ENCODE measurements at regions not wholly inside any gene's neighbourhood (a gene's known extent, or its start where the extent isn't known, plus 50 kb on each side); places are given as distances from the start of the nearest gene placed in this dataset.
"Not testable (repeated sequence)": the region's sequence is repeated elsewhere in the genome, so short reads cannot be mapped to it uniquely, and the experiment has no call there.

DNA sequence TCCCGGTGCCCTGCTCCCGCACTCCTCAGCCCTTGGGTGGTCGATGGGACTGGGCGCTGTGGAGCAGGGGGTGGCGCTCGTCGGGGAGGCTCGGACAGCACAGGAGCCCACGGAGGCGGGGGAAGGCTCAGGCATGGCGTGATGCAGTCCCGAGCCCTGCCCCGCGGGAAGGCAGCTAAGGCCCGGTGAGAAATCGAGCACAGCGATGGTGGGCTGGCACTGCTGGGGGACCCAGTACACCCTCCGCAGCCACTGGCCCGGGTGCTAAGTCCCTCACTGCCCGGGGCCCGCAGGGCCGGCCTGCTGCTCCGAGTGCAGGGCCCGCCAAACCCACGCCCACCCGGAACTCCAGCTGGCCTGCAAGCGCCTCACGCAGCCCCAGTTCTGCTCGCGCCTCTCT, 185.2 kb upstream of the FOXK1 start:
- TF ChIP-seq, protein P1, sequence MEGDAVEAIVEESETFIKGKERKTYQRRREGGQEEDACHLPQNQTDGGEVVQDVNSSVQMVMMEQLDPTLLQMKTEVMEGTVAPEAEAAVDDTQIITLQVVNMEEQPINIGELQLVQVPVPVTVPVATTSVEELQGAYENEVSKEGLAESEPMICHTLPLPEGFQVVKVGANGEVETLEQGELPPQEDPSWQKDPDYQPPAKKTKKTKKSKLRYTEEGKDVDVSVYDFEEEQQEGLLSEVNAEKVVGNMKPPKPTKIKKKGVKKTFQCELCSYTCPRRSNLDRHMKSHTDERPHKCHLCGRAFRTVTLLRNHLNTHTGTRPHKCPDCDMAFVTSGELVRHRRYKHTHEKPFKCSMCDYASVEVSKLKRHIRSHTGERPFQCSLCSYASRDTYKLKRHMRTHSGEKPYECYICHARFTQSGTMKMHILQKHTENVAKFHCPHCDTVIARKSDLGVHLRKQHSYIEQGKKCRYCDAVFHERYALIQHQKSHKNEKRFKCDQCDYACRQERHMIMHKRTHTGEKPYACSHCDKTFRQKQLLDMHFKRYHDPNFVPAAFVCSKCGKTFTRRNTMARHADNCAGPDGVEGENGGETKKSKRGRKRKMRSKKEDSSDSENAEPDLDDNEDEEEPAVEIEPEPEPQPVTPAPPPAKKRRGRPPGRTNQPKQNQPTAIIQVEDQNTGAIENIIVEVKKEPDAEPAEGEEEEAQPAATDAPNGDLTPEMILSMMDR (IDR thresholded peaks at IDR 0.05) = not testable (repeated sequence)
- TF ChIP-seq POLR2AphosphoS5 (IDR thresholded peaks at IDR 0.05; ENCODE audit: low read depth, low read length); SIN3A (IDR thresholded peaks at IDR 0.05; ENCODE audit: borderline replicate concordance, insufficient read depth, low read depth, low read length); TCF7L2 (IDR thresholded peaks at IDR 0.05; ENCODE audit: low read depth, low read length): not testable (repeated sequence)
- TF ChIP-seq, protein P2, sequence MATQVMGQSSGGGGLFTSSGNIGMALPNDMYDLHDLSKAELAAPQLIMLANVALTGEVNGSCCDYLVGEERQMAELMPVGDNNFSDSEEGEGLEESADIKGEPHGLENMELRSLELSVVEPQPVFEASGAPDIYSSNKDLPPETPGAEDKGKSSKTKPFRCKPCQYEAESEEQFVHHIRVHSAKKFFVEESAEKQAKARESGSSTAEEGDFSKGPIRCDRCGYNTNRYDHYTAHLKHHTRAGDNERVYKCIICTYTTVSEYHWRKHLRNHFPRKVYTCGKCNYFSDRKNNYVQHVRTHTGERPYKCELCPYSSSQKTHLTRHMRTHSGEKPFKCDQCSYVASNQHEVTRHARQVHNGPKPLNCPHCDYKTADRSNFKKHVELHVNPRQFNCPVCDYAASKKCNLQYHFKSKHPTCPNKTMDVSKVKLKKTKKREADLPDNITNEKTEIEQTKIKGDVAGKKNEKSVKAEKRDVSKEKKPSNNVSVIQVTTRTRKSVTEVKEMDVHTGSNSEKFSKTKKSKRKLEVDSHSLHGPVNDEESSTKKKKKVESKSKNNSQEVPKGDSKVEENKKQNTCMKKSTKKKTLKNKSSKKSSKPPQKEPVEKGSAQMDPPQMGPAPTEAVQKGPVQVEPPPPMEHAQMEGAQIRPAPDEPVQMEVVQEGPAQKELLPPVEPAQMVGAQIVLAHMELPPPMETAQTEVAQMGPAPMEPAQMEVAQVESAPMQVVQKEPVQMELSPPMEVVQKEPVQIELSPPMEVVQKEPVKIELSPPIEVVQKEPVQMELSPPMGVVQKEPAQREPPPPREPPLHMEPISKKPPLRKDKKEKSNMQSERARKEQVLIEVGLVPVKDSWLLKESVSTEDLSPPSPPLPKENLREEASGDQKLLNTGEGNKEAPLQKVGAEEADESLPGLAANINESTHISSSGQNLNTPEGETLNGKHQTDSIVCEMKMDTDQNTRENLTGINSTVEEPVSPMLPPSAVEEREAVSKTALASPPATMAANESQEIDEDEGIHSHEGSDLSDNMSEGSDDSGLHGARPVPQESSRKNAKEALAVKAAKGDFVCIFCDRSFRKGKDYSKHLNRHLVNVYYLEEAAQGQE (IDR thresholded peaks at IDR 0.05; ENCODE audit: insufficient read depth in 1 of 2, low read depth in 2 of 2, low read length in 1 of 2) = not testable (repeated sequence)

Data from Panc1 (cell line).